ENCODE measurements at regions not wholly inside any gene's neighbourhood (a gene's known extent, or its start where the extent isn't known, plus 50 kb on each side); places are given as distances from the start of the nearest gene placed in this dataset.
"Not testable (repeated sequence)": the region's sequence is repeated elsewhere in the genome, so short reads cannot be mapped to it uniquely, and the experiment has no call there.

DNA sequence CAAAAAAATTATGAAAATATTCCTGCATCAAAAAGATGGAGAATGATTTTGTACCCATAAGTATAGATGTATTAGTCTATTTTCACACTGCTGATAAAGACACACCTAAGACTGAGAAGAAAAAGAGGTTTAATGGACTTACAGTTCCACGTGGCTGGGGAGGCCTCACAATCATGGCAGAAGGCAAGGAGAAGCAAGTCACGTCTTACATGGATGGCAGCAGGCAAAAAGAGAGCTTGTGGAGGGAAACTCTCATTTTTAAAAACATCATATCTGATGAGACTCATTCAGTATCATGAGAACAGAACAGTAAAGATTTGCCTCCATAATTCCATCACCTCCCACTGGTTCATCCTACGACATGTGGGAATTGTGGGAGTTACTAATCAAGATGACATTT is 979.8 kb downstream of the TDRD15 start:
- DNase-seq (ENCODE audit: low spot score) = not testable (repeated sequence)

GRCh38 chr2:22110244-22110651 is 986.5 kb downstream of the TDRD15 start:
- DNase-seq (ENCODE audit: low spot score) = no peak

GRCh38 chr2:22124003-22124402 is 1000.2 kb downstream of the TDRD15 start:
- no peak for DNase-seq (ENCODE audit: low spot score)

GRCh38 chr2:22126106-22126505 is 1002.3 kb downstream of the TDRD15 start:
- no peak for DNase-seq (ENCODE audit: low spot score)

GRCh38 chr2:22126978-22127377 is 1003.2 kb downstream of the TDRD15 start:
- no peak for DNase-seq (ENCODE audit: low spot score)

GRCh38 chr2:22134421-22134820 is 1010.7 kb downstream of the TDRD15 start:
- DNase-seq (ENCODE audit: low spot score) = no peak

- no peak for DNase-seq (ENCODE audit: low spot score)
Observed at GRCh38 chr2:22136446-22136845, 1012.7 kb downstream of the TDRD15 start.

GRCh38 chr2:22143840-22144239 is 1020.1 kb downstream of the TDRD15 start:
- no peak for DNase-seq (ENCODE audit: low spot score)

- DNase-seq (ENCODE audit: low spot score) = no peak
Observed at GRCh38 chr2:22153931-22154613, 1030.3 kb downstream of the TDRD15 start.

DNA sequence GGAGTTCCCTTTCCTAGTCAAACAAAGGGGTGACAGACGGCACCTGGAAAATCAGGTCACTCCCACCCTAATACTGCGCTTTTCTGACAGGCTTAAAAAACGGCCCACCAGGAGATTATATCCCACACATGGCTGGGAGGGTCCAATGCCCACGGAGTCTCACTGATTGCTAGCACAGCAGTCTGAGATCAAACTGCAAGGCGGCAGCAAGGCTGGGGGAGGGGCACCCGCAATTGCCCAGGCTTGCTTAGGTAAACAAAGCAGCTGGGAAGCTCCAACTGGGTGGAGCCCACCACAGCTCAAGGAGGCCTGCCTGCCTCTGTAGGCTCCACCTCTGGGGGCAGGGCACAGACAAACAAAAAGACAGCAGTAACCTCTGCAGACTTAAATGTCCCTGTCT is 1032.9 kb downstream of the TDRD15 start:
- DNase-seq (ENCODE audit: low spot score) = not testable (repeated sequence)

GRCh38 chr2:22167256-22167655 is 1043.5 kb downstream of the TDRD15 start:
- no peak for DNase-seq (ENCODE audit: low spot score)

DNA sequence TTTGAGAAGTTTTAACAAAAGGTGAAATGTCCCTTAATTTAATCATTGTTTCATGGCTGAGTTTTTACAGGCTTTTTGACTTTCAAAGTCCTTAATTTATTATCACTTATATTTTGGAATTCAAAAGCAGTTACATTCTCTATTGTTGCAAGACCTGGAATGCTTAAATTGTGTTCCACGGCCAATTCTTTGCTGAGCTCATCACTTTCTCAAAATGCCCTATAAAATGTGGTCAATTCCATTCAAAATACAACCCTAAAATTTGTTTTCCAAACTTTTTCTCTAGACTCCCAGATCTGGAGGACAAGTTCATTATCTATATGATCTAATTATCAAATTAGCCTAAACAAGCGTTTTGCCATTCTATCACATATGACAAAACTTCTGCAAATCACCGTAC is 1051.2 kb downstream of the TDRD15 start:
- no peak for DNase-seq (ENCODE audit: low spot score)

GRCh38 chr2:22185251-22185650 is 1061.5 kb downstream of the TDRD15 start:
- no peak for DNase-seq (ENCODE audit: low spot score)

GRCh38 chr2:22186261-22186828 is 1062.6 kb downstream of the TDRD15 start:
- DNase-seq (ENCODE audit: low spot score) = not testable (repeated sequence)

GRCh38 chr2:22189893-22190480 is 1066.2 kb downstream of the TDRD15 start:
- no peak for DNase-seq (ENCODE audit: low spot score)

GRCh38 chr2:22194218-22194617 is 1070.5 kb downstream of the TDRD15 start:
- no peak for DNase-seq (ENCODE audit: low spot score)

- DNase-seq (ENCODE audit: low spot score) = no peak
Observed at GRCh38 chr2:22196806-22197205, 1073.0 kb downstream of the TDRD15 start.

DNA sequence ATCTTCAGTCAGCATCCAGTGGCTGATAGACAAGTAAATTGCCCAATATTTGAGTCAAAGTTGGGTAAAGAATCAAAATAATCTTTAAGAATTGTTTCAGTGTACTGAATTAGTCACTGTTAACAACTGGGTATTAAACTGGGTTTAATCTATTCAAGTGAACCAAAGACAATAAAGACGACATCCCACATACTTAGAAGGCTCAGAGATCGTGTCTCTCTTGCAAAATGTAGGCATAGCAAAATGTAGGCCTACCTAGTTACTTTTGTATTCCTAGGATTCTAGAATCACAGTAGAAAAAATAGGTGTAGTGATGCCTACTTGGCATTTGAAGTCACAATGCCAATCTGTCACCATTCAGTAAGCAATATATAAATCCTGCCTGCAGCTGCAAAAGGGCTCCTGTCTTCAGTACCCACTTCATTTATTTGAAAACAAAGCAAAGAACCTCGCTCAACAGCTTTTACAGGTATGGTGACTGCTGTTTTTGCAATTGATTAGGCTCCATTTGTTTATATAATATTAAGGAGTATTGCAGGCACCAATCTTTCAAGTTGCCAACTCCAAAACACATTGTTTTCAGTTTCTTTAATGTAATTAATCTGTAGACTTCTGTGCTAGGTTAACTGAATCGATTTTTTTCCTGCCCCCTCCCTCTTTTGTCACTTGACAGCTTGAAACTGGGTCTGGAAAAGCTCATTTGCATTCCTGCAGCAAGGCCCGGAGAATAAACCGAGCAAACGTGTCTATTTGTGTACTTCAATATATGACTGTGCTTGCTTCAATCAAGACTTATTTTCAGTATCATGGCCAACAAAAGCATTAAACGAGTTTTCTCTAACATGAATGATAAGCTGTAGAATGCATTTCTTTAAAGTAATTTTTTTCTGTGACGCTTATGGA is 1074.9 kb downstream of the TDRD15 start:
- DNase-seq (ENCODE audit: low spot score) = no peak

GRCh38 chr2:22199994-22200393 is 1076.2 kb downstream of the TDRD15 start:
- no peak for DNase-seq (ENCODE audit: low spot score)

GRCh38 chr2:22209545-22209944 is 1085.8 kb downstream of the TDRD15 start:
- no peak for DNase-seq (ENCODE audit: low spot score)

DNA sequence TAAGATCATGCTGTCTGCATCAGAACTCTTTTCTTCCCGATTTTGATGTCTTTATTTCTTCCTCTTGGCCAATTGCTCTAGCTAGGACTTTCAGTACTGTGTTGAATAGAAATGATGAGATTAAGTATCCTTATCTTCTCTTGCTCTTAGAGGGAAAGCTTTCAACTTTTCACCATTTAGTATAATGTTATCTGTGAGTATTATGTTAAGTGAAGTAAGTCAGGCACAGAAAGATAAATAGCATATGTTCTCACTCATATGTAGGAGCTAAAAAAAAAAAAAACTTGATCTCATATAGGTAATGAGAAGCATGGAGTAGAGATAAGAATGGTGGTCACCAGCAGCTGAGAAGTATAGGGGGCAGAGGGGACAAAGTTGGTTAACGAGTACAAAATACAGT is 1089.5 kb downstream of the TDRD15 start:
- no peak for DNase-seq (ENCODE audit: low spot score)

- no peak for DNase-seq (ENCODE audit: low spot score)
Observed at GRCh38 chr2:22215517-22215916, 1091.7 kb downstream of the TDRD15 start.

Measured in ureter (tissue), 1 donor.